HG03135 (cell line): ENCODE measurements at regions not wholly inside any gene's neighbourhood (a gene's known extent, or its start where the extent isn't known, plus 50 kb on each side); places are given as distances from the start of the nearest gene placed in this dataset.

ENCODE experiments used
- ATAC-seq: cut with Tn5 transposase; IDR thresholded peaks from one replicate; pipeline ENCODE4 v1.9.1; 2021; ENCODE audit warnings: mild to moderate bottlenecking, moderate library complexity; ENCODE audit not compliant: unreplicated experiment

- no peak for ATAC-seq
These were observed 54.0 kb upstream of the PGRMC2 start for GRCh38 chr4:128341634-128342033.

- ATAC-seq, result no peak
These were observed 51.2 kb upstream of the PGRMC2 start for GRCh38 chr4:128338634-128339355.

- no peak for ATAC-seq
These were observed 50.2 kb upstream of the PGRMC2 start for GRCh38 chr4:128337863-128338262.
